HFF-Myc (cell line): ENCODE measurements at regions not wholly inside any gene's neighbourhood (a gene's known extent, or its start where the extent isn't known, plus 50 kb on each side); places are given as distances from the start of the nearest gene placed in this dataset.
"Not testable (repeated sequence)": the region's sequence is repeated elsewhere in the genome, so short reads cannot be mapped to it uniquely, and the experiment has no call there.

Experiments used
- DNase-seq: peaks from one replicate; pipeline ENCODE4 v3.0.0-alpha.2; 2011; ENCODE audit warnings: low read depth; ENCODE audit errors: extremely low read depth
- H3K4me3 ChIP-seq: replicated peaks from 2 replicates; pipeline ENCODE4 v1.5.1; 2011; ENCODE audit warnings: low read depth, mild to moderate bottlenecking, control low read depth, low read length
- CTCF ChIP-seq: IDR thresholded peaks from 2 replicates; pipeline ENCODE4 v1.5.1; 2012; ENCODE audit warnings: mild to moderate bottlenecking, low read depth, low read length, control low read depth; ENCODE audit errors: missing control alignments

GRCh38 chr15:99485992-99486370 is 79.8 kb upstream of the MEF2A start:
- DNase-seq, result no peak
- peak overlapping the region; percentile 33 for H3K4me3 ChIP-seq

GRCh38 chr15:99486371-99487336 is 79.1 kb upstream of the MEF2A start:
- TF ChIP-seq CTCF, result no peak
- H3K4me3 ChIP-seq, result peak overlapping the region; percentile 33
- peak; percentile 72 for DNase-seq

More at GRCh38 chr15:99485992-99486370, 79.8 kb upstream of the MEF2A start:
- TF ChIP-seq CTCF, result no peak

- TF ChIP-seq CTCF, result no peak
- no peak for DNase-seq
- H3K4me3 ChIP-seq, result peak overlapping the region; percentile 33
These were observed 78.5 kb upstream of the MEF2A start for GRCh38 chr15:99487337-99487730.

DNA sequence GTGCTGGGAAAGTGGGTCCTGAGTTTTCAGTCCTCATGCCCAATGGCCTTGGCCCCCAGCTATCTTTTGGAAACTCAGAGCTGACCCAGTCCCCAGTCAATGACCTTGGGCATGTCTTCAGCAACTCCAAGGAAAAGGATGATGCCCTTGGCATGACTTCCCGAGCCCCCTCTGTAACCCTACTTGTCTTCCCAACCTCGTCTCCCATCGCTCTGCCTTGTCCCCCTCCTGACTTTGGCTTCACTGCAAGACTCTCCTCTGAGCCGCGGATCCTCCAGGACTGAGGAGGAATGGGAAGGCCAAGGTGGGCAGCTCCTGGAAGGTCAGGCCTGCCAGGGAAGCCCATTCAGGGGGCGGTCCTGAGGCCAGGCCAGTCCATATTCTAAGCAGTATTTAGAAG is 73.5 kb upstream of the MEF2A start:
- H3K4me3 ChIP-seq, result no peak overlapping the region
- DNase-seq, result no peak
- no peak for TF ChIP-seq CTCF

DNA sequence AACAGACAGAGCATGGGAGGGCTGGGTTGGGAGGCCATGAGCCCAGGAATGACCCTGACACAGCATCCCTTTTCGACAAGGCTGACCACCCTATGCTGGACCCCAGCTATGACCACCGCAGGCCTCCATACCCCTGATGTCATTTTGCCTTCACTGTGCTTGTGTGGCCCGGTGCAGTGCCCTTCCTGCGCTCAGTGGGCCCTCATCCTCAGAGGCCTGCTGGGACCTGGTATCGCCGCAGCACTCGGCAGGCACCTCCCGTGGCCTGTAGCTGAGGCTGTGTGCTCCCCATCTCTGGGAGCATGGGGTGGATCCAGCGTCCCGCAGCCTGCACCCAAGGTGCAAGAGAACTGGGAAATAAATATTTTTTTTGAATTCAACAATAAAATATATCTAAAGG is 73.1 kb upstream of the MEF2A start:
- DNase-seq, result no peak
- no peak overlapping the region for H3K4me3 ChIP-seq
- no peak for TF ChIP-seq CTCF

- TF ChIP-seq CTCF, result no peak
- no peak for DNase-seq
- H3K4me3 ChIP-seq, result no peak overlapping the region
These were observed 72.3 kb upstream of the MEF2A start for GRCh38 chr15:99493461-99493860.

GRCh38 chr15:99494536-99495233 is 71.1 kb upstream of the MEF2A start:
- not testable (repeated sequence) for H3K4me3 ChIP-seq, DNase-seq
